WTC11 (cell line): ENCODE measurements at regions not wholly inside any gene's neighbourhood (a gene's known extent, or its start where the extent isn't known, plus 50 kb on each side); places are given as distances from the start of the nearest gene placed in this dataset.
A peak's percentile ranks its signal among the peaks of the same experiment; 100 is the strongest.

Experiments
- ATAC-seq: fragments of 200-7000 bp; cut with Tn5 transposase; 2 replicates; pipeline ENCODE4 v1.10.0; 2021; ENCODE audit warnings: mild to moderate bottlenecking, moderate library complexity
- CTCF ChIA-PET: fragments of 300-600 bp; sonication (Branson Sonifier 250); formaldehyde crosslinking; loops from one replicate; lab custom pipeline; 2021; ENCODE audit warnings: antibody characterized with exemption; lab: Charles Lee
- POLR2A ChIA-PET: fragments of 350-600 bp; sonication (Branson Sonifier 250); formaldehyde crosslinking; loops from one replicate; lab custom pipeline; 2021; ENCODE audit warnings: antibody characterized with exemption; lab: Charles Lee
- DNase-seq: peaks from one replicate; pipeline ENCODE4 v3.0.0; 2021; ENCODE audit warnings: low spot score
- H3K27ac Mint-ChIP-seq: 2 replicates; pipeline ENCODE4 v1.8.0; 2021; ENCODE audit warnings: mixed read lengths
- H3K27me3 Mint-ChIP-seq: 2 replicates; pipeline ENCODE4 v1.8.0; 2021; ENCODE audit warnings: low read depth, mild to moderate bottlenecking, moderate library complexity, mixed read lengths
- H3K36me3 Mint-ChIP-seq: 2 replicates; pipeline ENCODE4 v1.8.0; 2021; ENCODE audit warnings: mixed read lengths
- H3K4me1 Mint-ChIP-seq: 2 replicates; pipeline ENCODE4 v1.8.0; 2022; ENCODE audit warnings: mixed read lengths
- H3K4me3 Mint-ChIP-seq: 2 replicates; pipeline ENCODE4 v1.8.0; 2021; ENCODE audit warnings: mild to moderate bottlenecking, moderate library complexity, mixed read lengths
- H3K9me3 Mint-ChIP-seq: 2 replicates; pipeline ENCODE4 v1.8.0; 2021; ENCODE audit warnings: mixed read lengths
- CREB1 ChIP-seq: sonication (generic); formaldehyde crosslinking; IDR thresholded peaks from 2 replicates; pipeline ENCODE4 v1.8.0; 2023; ENCODE audit warnings: mild to moderate bottlenecking, missing genetic modification reagents
- FOXK1 ChIP-seq: sonication (generic); formaldehyde crosslinking; IDR thresholded peaks from 2 replicates; pipeline ENCODE4 v1.8.0; 2022; ENCODE audit warnings: mild to moderate bottlenecking, moderate library complexity, missing genetic modification reagents
- MYBL2 ChIP-seq: sonication (generic); formaldehyde crosslinking; IDR thresholded peaks from 2 replicates; pipeline ENCODE4 v1.8.1; 2023; ENCODE audit warnings: mild to moderate bottlenecking, moderate library complexity, missing genetic modification reagents
- NFYB ChIP-seq: sonication (generic); formaldehyde crosslinking; conservative IDR thresholded peaks from 2 replicates; pipeline ENCODE4 v1.8.0; 2022; ENCODE audit warnings: low read depth, missing genetic modification reagents
- NR3C1 ChIP-seq: sonication (generic); formaldehyde crosslinking; conservative IDR thresholded peaks from 2 replicates; pipeline ENCODE4 v1.8.1; 2023; ENCODE audit warnings: low read depth, mild to moderate bottlenecking, missing genetic modification reagents
- PRRX2 ChIP-seq: fragments of 250-450 bp; sonication (Bioruptor Pico); IDR thresholded peaks from 2 replicates; pipeline ENCODE4 v1.8.0; 2021; ENCODE audit warnings: mild to moderate bottlenecking
- RORB ChIP-seq: fragments of 250-450 bp; sonication (Bioruptor Pico); IDR thresholded peaks from 2 replicates; pipeline ENCODE4 v1.9.0; 2021; ENCODE audit warnings: mild to moderate bottlenecking
- SOX15 ChIP-seq: fragments of 250-450 bp; sonication (Bioruptor Pico); IDR thresholded peaks from 2 replicates; pipeline ENCODE4 v1.9.0; 2021; ENCODE audit warnings: mild to moderate bottlenecking
- TCF7 ChIP-seq: sonication (generic); formaldehyde crosslinking; IDR thresholded peaks from 2 replicates; pipeline ENCODE4 v1.8.0; 2022; ENCODE audit warnings: mild to moderate bottlenecking, low read depth, missing genetic modification reagents, moderate library complexity
- TP53 ChIP-seq: sonication (generic); formaldehyde crosslinking; IDR thresholded peaks from 2 replicates; pipeline ENCODE4 v1.8.1; 2023; ENCODE audit warnings: mild to moderate bottlenecking, missing genetic modification reagents
- ZNF423 ChIP-seq: fragments of 250-450 bp; sonication (Bioruptor Pico); IDR thresholded peaks from 2 replicates; pipeline ENCODE4 v2.1.2; 2022; ENCODE audit warnings: mild to moderate bottlenecking, moderate library complexity
- TF ChIP-seq, protein P1 (sequence below): fragments of 250-450 bp; sonication (Bioruptor Pico); IDR thresholded peaks from 2 replicates; pipeline ENCODE4 v1.9.0; 2021; ENCODE audit warnings: mild to moderate bottlenecking
- TF ChIP-seq, protein P2 (sequence below): sonication (generic); formaldehyde crosslinking; IDR thresholded peaks from 2 replicates; pipeline ENCODE4 v1.8.1; 2023; ENCODE audit warnings: mild to moderate bottlenecking, missing genetic modification reagents
- TF ChIP-seq, protein P3 (sequence below): fragments of 250-450 bp; sonication (Bioruptor Pico); IDR thresholded peaks from 2 replicates; pipeline ENCODE4 v1.9.0; 2021; ENCODE audit warnings: moderate library complexity, mild to moderate bottlenecking, inconsistent platforms, borderline replicate concordance
- TF ChIP-seq, protein P4 (sequence below): fragments of 200-600 bp; IDR thresholded peaks from 2 replicates; pipeline ENCODE4 v1.8.0; 2022; ENCODE audit warnings: antibody characterized with exemption

- no peak for DNase-seq
- POLR2A ChIA-PET = no interaction called here
- Mint-ChIP-seq H3K4me3 (no peak overlapping the region), H3K4me1 (peaks cover 24% of the 10 kb centered on the region), H3K36me3 (no peaks in the 10 kb centered on the region), H3K27ac (no peak overlapping the region), H3K27me3 (peaks cover 4% of the 10 kb centered on the region), H3K9me3 (no peaks in the 10 kb centered on the region)
- ATAC-seq = no peak
- CTCF ChIA-PET = interaction anchor here (1.2 kb wide), 1 partner anchor 105 kb away, joined by 3 read pairs; no protein-coding TSS in a partner anchor
- no peak for TF ChIP-seq SOX15
- TF ChIP-seq, protein P1, sequence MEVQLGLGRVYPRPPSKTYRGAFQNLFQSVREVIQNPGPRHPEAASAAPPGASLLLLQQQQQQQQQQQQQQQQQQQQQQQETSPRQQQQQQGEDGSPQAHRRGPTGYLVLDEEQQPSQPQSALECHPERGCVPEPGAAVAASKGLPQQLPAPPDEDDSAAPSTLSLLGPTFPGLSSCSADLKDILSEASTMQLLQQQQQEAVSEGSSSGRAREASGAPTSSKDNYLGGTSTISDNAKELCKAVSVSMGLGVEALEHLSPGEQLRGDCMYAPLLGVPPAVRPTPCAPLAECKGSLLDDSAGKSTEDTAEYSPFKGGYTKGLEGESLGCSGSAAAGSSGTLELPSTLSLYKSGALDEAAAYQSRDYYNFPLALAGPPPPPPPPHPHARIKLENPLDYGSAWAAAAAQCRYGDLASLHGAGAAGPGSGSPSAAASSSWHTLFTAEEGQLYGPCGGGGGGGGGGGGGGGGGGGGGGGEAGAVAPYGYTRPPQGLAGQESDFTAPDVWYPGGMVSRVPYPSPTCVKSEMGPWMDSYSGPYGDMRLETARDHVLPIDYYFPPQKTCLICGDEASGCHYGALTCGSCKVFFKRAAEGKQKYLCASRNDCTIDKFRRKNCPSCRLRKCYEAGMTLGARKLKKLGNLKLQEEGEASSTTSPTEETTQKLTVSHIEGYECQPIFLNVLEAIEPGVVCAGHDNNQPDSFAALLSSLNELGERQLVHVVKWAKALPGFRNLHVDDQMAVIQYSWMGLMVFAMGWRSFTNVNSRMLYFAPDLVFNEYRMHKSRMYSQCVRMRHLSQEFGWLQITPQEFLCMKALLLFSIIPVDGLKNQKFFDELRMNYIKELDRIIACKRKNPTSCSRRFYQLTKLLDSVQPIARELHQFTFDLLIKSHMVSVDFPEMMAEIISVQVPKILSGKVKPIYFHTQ (CRISPR knock-in tag) = no peak
- no peak for TF ChIP-seq PRRX2 (CRISPR knock-in tag)
- TF ChIP-seq, protein P2, sequence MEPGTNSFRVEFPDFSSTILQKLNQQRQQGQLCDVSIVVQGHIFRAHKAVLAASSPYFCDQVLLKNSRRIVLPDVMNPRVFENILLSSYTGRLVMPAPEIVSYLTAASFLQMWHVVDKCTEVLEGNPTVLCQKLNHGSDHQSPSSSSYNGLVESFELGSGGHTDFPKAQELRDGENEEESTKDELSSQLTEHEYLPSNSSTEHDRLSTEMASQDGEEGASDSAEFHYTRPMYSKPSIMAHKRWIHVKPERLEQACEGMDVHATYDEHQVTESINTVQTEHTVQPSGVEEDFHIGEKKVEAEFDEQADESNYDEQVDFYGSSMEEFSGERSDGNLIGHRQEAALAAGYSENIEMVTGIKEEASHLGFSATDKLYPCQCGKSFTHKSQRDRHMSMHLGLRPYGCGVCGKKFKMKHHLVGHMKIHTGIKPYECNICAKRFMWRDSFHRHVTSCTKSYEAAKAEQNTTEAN (CRISPR knock-in tag) = no peak
- TF ChIP-seq, protein P3, sequence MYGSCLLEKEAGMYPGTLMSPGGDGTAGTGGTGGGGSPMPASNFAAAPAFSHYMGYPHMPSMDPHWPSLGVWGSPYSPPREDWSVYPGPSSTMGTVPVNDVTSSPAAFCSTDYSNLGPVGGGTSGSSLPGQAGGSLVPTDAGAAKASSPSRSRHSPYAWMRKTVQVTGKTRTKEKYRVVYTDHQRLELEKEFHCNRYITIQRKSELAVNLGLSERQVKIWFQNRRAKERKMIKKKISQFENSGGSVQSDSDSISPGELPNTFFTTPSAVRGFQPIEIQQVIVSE = no peak
- no peak for TF ChIP-seq FOXK1 (CRISPR knock-in tag)
- no peak for TF ChIP-seq ZNF423
These were observed 70.6 kb upstream of the FAM110C start for GRCh38 chr2:116953-117352.

GRCh38 chr2:115303-115702 is 69.0 kb upstream of the FAM110C start:
- POLR2A ChIA-PET = no interaction called here
- ATAC-seq (peak; percentile 80), DNase-seq (no peak)
- Mint-ChIP-seq H3K4me3 (no peak overlapping the region), H3K27me3 (no peaks in the 10 kb centered on the region; the same call in 1 of the 2 replicates), H3K27ac (peak overlapping the region; percentile 6; the same call in 1 of the 2 replicates), H3K36me3 (no peaks in the 10 kb centered on the region), H3K9me3 (no peaks in the 10 kb centered on the region), H3K4me1 (peaks cover 24% of the 10 kb centered on the region)
- TF ChIP-seq TP53 (no peak), MYBL2 (no peak), PRRX2 (CRISPR knock-in tag) (no peak)
- CTCF ChIA-PET = interaction anchor here (0.8 to 2.3 kb wide), 8 partner anchors 9 to 104 kb away, joined by 3 to 10 read pairs (median 4); no protein-coding TSS in a partner anchor

GRCh38 chr2:114616-115015 is 68.3 kb upstream of the FAM110C start:
- 0 out of 2 replicates have a peak overlapping the region, but pooled peaks have one; percentile 3 for H3K27ac Mint-ChIP-seq
- ChIA-PET CTCF (interaction anchor here (0.9 to 2.3 kb wide), 9 partner anchors 10 to 173 kb away, joined by 3 to 10 read pairs (median 4); no protein-coding TSS in a partner anchor), POLR2A (no interaction called here)
- H3K9me3 Mint-ChIP-seq = no peaks in the 10 kb centered on the region
- peaks cover 24% of the 10 kb centered on the region for H3K4me1 Mint-ChIP-seq
- H3K36me3 Mint-ChIP-seq = no peaks in the 10 kb centered on the region
- no peaks in the 10 kb centered on the region; the same call in 1 of the 2 replicates for H3K27me3 Mint-ChIP-seq
- ATAC-seq = peak; percentile 25; the same call in 1 of the 2 replicates
- TF ChIP-seq NR3C1 (CRISPR knock-in tag) = no peak
- TF ChIP-seq, protein P4, sequence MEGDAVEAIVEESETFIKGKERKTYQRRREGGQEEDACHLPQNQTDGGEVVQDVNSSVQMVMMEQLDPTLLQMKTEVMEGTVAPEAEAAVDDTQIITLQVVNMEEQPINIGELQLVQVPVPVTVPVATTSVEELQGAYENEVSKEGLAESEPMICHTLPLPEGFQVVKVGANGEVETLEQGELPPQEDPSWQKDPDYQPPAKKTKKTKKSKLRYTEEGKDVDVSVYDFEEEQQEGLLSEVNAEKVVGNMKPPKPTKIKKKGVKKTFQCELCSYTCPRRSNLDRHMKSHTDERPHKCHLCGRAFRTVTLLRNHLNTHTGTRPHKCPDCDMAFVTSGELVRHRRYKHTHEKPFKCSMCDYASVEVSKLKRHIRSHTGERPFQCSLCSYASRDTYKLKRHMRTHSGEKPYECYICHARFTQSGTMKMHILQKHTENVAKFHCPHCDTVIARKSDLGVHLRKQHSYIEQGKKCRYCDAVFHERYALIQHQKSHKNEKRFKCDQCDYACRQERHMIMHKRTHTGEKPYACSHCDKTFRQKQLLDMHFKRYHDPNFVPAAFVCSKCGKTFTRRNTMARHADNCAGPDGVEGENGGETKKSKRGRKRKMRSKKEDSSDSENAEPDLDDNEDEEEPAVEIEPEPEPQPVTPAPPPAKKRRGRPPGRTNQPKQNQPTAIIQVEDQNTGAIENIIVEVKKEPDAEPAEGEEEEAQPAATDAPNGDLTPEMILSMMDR = no peak
- no peak overlapping the region for H3K4me3 Mint-ChIP-seq
- DNase-seq = no peak

DNA sequence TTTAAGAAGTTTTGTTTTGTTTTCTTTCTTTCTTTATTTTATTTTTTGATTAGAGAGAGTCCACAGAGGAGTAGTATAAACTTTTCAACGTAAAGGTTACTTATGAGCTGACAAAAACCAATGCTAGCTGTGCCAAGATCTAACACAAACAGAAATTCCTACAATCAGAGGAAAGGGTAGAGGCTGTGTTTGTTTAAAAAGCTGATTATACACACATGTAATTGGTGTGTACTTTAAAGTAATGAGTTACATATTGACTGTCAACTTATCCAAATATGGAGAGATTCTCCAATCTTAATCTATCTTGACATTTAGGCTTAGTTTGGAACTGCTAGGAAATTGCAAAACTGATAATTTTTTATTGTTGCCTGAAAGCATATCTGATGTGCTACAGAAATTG is 63.7 kb upstream of the FAM110C start:
- Mint-ChIP-seq H3K4me3 (no peak overlapping the region), H3K4me1 (peaks cover 17% of the 10 kb centered on the region), H3K36me3 (peaks cover 11% of the 10 kb centered on the region), H3K27ac (no peak overlapping the region), H3K9me3 (peaks cover 33% of the 10 kb centered on the region), H3K27me3 (peaks cover 4% of the 10 kb centered on the region)
- POLR2A ChIA-PET = no interaction called here
- ATAC-seq (no peak), DNase-seq (no peak)
- TF ChIP-seq CREB1 (CRISPR knock-in tag) (no peak), RORB (CRISPR knock-in tag) (peak; percentile 88; the same call in 1 of the 2 replicates), TCF7 (CRISPR knock-in tag) (no peak), NFYB (CRISPR knock-in tag) (no peak)
- CTCF ChIA-PET = no interaction called here
